Kidney (tissue), 13 donors: ENCODE measurements at regions not wholly inside any gene's neighbourhood (a gene's known extent, or its start where the extent isn't known, plus 50 kb on each side); places are given as distances from the start of the nearest gene placed in this dataset.

ENCODE experiments used
- DNase-seq, 5 donors: peaks; one replicate each; pipeline ENCODE4 v3.0.0-alpha.2; 2013 to 2020
- FAIRE-seq: peaks from 2 replicates; lab custom pipeline; 2012; peaks lifted over from hg19 to GRCh38; lab: Jason Lieb, UNC
- H3K27ac ChIP-seq, 2 donors: one replicate each; pipeline ENCODE4 v1.7.0; 2013; ENCODE audit warnings: low read depth in 2 of 2, low read length in 2 of 2, inconsistent platforms in 1 of 2
- H3K27me3 ChIP-seq: one replicate; pipeline ENCODE4 v1.7.1; 2013; ENCODE audit warnings: low read length, inconsistent platforms; ENCODE audit not compliant: control insufficient read depth, insufficient read depth
- H3K36me3 ChIP-seq, 3 donors: one replicate each; pipeline versions ENCODE4 v1.7.0 to v1.7.1; 2013; ENCODE audit warnings: low read length in 3 of 3, control low read depth in 1 of 3, inconsistent platforms in 1 of 3; ENCODE audit not compliant: insufficient read depth in 3 of 3, control insufficient read depth in 2 of 3
- H3K4me1 ChIP-seq, 3 donors: one replicate each; pipeline versions ENCODE4 v1.7.0 to v1.7.1; 2013; ENCODE audit warnings: low read length in 3 of 3, inconsistent platforms in 1 of 3, low read depth in 1 of 3; ENCODE audit not compliant: control insufficient read depth in 2 of 3, insufficient read depth in 2 of 3
- H3K4me3 ChIP-seq, 3 donors: one replicate each; pipeline versions ENCODE4 v1.7.0 to v1.8.1; 2013; ENCODE audit warnings: low read length in 3 of 3, control low read depth in 1 of 3, inconsistent platforms in 1 of 3
- H3K9ac ChIP-seq, 3 donors: one replicate each; pipeline versions ENCODE4 v1.7.0 to v1.7.1; 2013; ENCODE audit warnings: low read length in 3 of 3, control low read depth in 1 of 3, inconsistent platforms in 1 of 3
- H3K9me3 ChIP-seq, 3 donors: one replicate each; pipeline versions ENCODE4 v1.7.0 to v1.7.1; 2013; ENCODE audit warnings: low read length in 3 of 3, control low read depth in 1 of 3, inconsistent platforms in 1 of 3; ENCODE audit not compliant: control insufficient read depth in 2 of 3, insufficient read depth in 1 of 3
- CTCF ChIP-seq: IDR thresholded peaks from 3 replicates; pipeline ENCODE4 v1.5.1; 2012; ENCODE audit warnings: mild to moderate bottlenecking, moderate library complexity, borderline replicate concordance; ENCODE audit not compliant: insufficient read depth; ENCODE audit errors: extremely low read depth
- intact Hi-C: fragments of 100-400 bp; cut with DNase I; formaldehyde crosslinking; loops from one replicate; pipeline ENCODE4 v1.11.1; 2022
- donor health status: control.
- donor health status: control.
- donor health status: control.
- donor health status: control.
- donor health status: control.
- donor health status: DM: yes; HTN: yes; CAD: no.
- donor health status: Normal renal cell carcinoma (clear cell type).

GRCh38 chr6:10128721-10129120 lies 286.2 kb downstream of the TFAP2A start:
- Histone ChIP-seq H3K4me3 (no peak overlapping the region), H3K27me3 (no peaks in the 10 kb centered on the region), H3K9me3 (peaks cover 0 to 5% (median 0%) of the 10 kb centered on the region in 3 donors), H3K36me3 (no peaks in the 10 kb centered on the region), H3K9ac (no peak overlapping the region), H3K4me1 (no peaks in the 10 kb centered on the region), H3K27ac (no peak overlapping the region)
- FAIRE-seq, result no peak
- no peak for DNase-seq
- no peak for TF ChIP-seq CTCF
- intact Hi-C loops, result no loop called here

- TF ChIP-seq CTCF, result no peak
- Histone ChIP-seq H3K9ac (no peak overlapping the region), H3K9me3 (no peaks in the 10 kb centered on the region), H3K36me3 (no peaks in the 10 kb centered on the region), H3K27me3 (no peaks in the 10 kb centered on the region), H3K27ac (no peak overlapping the region), H3K4me1 (no peaks in the 10 kb centered on the region), H3K4me3 (no peak overlapping the region)
- no peak for DNase-seq
- FAIRE-seq, result no peak
- intact Hi-C loops, result no loop called here
Measured at GRCh38 chr6:10122164-10122563, 292.7 kb downstream of the TFAP2A start.

GRCh38 chr6:10112871-10113549 lies 301.9 kb downstream of the TFAP2A start:
- intact Hi-C loops, result no loop called here
- DNase-seq (peak in 3 of 5 donors; percentile 18 to 34 (median 20)), FAIRE-seq (no peak)
- TF ChIP-seq CTCF, result no peak
- Histone ChIP-seq H3K27me3 (no peaks in the 10 kb centered on the region), H3K9ac (no peak overlapping the region), H3K4me1 (no peaks in the 10 kb centered on the region), H3K36me3 (no peaks in the 10 kb centered on the region), H3K4me3 (no peak overlapping the region), H3K9me3 (no peaks in the 10 kb centered on the region), H3K27ac (no peak overlapping the region)

GRCh38 chr6:10111975-10112374 lies 302.9 kb downstream of the TFAP2A start:
- Histone ChIP-seq H3K9me3 (no peaks in the 10 kb centered on the region), H3K9ac (no peak overlapping the region), H3K27ac (no peak overlapping the region), H3K36me3 (no peaks in the 10 kb centered on the region), H3K27me3 (no peaks in the 10 kb centered on the region), H3K4me1 (no peaks in the 10 kb centered on the region), H3K4me3 (no peak overlapping the region)
- intact Hi-C loops, result no loop called here
- DNase-seq, result no peak
- no peak for FAIRE-seq
- TF ChIP-seq CTCF, result no peak
